B cell (primary cell): ENCODE measurements at regions not wholly inside any gene's neighbourhood (a gene's known extent, or its start where the extent isn't known, plus 50 kb on each side); places are given as distances from the start of the nearest gene placed in this dataset.

ENCODE experiments used
- ATAC-seq: fragments of 200-7000 bp; cut with Tn5 transposase; one replicate; pipeline ENCODE4 v1.10.0; 2021; ENCODE audit warnings: low read depth, mild to moderate bottlenecking, moderate number of reproducible peaks, moderate library complexity
- CTCF ChIA-PET: fragments of 350-600 bp; sonication (Branson Sonifier 250); formaldehyde crosslinking; loops from one replicate; lab custom pipeline; 2021; ENCODE audit warnings: antibody characterized with exemption, inconsistent platforms; lab: Charles Lee
- POLR2A ChIA-PET: fragments of 350-600 bp; sonication (Branson Sonifier 250); formaldehyde crosslinking; loops from one replicate; lab custom pipeline; 2021; ENCODE audit warnings: antibody characterized with exemption; lab: Charles Lee
- DNase-seq: peaks from one replicate; pipeline ENCODE4 v3.0.0; 2013
- H2AFZ ChIP-seq: 2 replicates; pipeline ENCODE4 v1.6.1; 2012; ENCODE audit warnings: mild to moderate bottlenecking, low read depth, low read length; ENCODE audit not compliant: insufficient read depth, poor library complexity, severe bottlenecking
- H3K27ac ChIP-seq, 2 donors: 1 replicate in 1 of 2; 2 replicates in 1 of 2; pipeline ENCODE4 v1.5.1; 2012 to 2013; ENCODE audit warnings: low read length in 2 of 2, mild to moderate bottlenecking in 2 of 2, moderate library complexity in 1 of 2
- H3K27me3 ChIP-seq, 4 experiments: fragments of 200-600 bp in 1 of 4; sonication (generic) in 1 of 4; replicated peaks in 1 of 4; 1 replicate in 2 of 4; 2 replicates in 2 of 4; pipeline versions ENCODE4 v1.6.1 to v1.7.0; 2013 to 2016; ENCODE audit warnings: low read length in 3 of 4, mild to moderate bottlenecking in 2 of 4, mixed read lengths in 1 of 4, moderate library complexity in 1 of 4; ENCODE audit not compliant: insufficient read depth in 4 of 4, control insufficient read depth in 3 of 4; ENCODE audit errors: control extremely low read depth in 1 of 4
- H3K36me3 ChIP-seq, 2 experiments: replicated peaks in 1 of 2; 1 replicate in 1 of 2; 2 replicates in 1 of 2; pipeline versions ENCODE4 v1.6.1 to v1.7.1; 2013; ENCODE audit warnings: low read length in 1 of 2; ENCODE audit not compliant: insufficient read depth in 2 of 2, control insufficient read depth in 1 of 2; ENCODE audit errors: control extremely low read depth in 1 of 2, extremely low read depth in 1 of 2
- H3K4me1 ChIP-seq, 2 donors: fragments of 200-600 bp in 1 of 2; sonication (generic) in 1 of 2; 1 replicate in 1 of 2; 2 replicates in 1 of 2; pipeline versions ENCODE4 v1.5.1 to v1.6.1; 2013 to 2017; ENCODE audit warnings: low read length in 2 of 2; ENCODE audit not compliant: control insufficient read depth in 2 of 2, insufficient read depth in 2 of 2
- H3K4me2 ChIP-seq: replicated peaks from 2 replicates; pipeline ENCODE3; 2012; ENCODE audit warnings: mild to moderate bottlenecking, low read depth, low read length; ENCODE audit not compliant: poor library complexity, severe bottlenecking
- H3K4me3 ChIP-seq, 5 experiments: fragments of 200-600 bp in 1 of 5; sonication (generic) in 1 of 5; 1 replicate in 3 of 5; 2 replicates in 2 of 5; pipeline versions ENCODE4 v1.5.1 to v1.7.0; 2011 to 2016; ENCODE audit warnings: low read length in 4 of 5, mild to moderate bottlenecking in 4 of 5, low read depth in 2 of 5, control low read depth in 1 of 5, moderate library complexity in 1 of 5; ENCODE audit not compliant: insufficient read depth in 1 of 5; ENCODE audit errors: control extremely low read depth in 1 of 5, extremely low read depth in 1 of 5
- H3K79me2 ChIP-seq: fragments of 200-600 bp; sonication (generic); one replicate; pipeline ENCODE4 v1.6.0; 2016; ENCODE audit warnings: low read length; ENCODE audit not compliant: control insufficient read depth, insufficient read depth
- H3K9ac ChIP-seq: fragments of 200-600 bp; sonication (generic); 2 replicates; pipeline ENCODE4 v1.6.1; 2017; ENCODE audit warnings: mild to moderate bottlenecking, low read length, moderate library complexity
- H3K9me3 ChIP-seq, 3 donors: one replicate each; pipeline versions ENCODE4 v1.6.1 to v1.7.1; 2013; ENCODE audit warnings: low read length in 2 of 3; ENCODE audit not compliant: control insufficient read depth in 2 of 3, insufficient read depth in 1 of 3; ENCODE audit errors: control extremely low read depth in 1 of 3
- H4K20me1 ChIP-seq: 2 replicates; pipeline ENCODE4 v1.6.0; 2012; ENCODE audit warnings: mild to moderate bottlenecking, low read length; ENCODE audit not compliant: insufficient read depth, control insufficient read depth, poor library complexity, severe bottlenecking
- H3K27ac Mint-ChIP-seq: one replicate; pipeline ENCODE4 v1.8.0; 2021; ENCODE audit warnings: mixed read lengths
- H3K27me3 Mint-ChIP-seq: one replicate; pipeline ENCODE4 v1.8.0; 2021; ENCODE audit warnings: mixed read lengths
- H3K4me1 Mint-ChIP-seq: one replicate; pipeline ENCODE4 v1.8.0; 2021; ENCODE audit warnings: mixed read lengths
- H3K4me3 Mint-ChIP-seq: one replicate; pipeline ENCODE4 v1.8.0; 2021; ENCODE audit warnings: mixed read lengths
- H3K9me3 Mint-ChIP-seq: one replicate; pipeline ENCODE4 v1.8.0; 2022; ENCODE audit warnings: mixed read lengths; ENCODE audit not compliant: insufficient read depth
- EZH2 ChIP-seq: IDR thresholded peaks from 2 replicates; pipeline ENCODE4 v1.6.1; 2012; ENCODE audit warnings: borderline replicate concordance, low read depth, mild to moderate bottlenecking, moderate library complexity, low read length; ENCODE audit not compliant: insufficient read depth, poor library complexity, severe bottlenecking
- WGBS: methylation state at CpG from one replicate; pipeline ENCODE4 v1.1.5; 2013; ENCODE audit warnings: missing lambda C conversion rate; ENCODE audit not compliant: insufficient coverage; 5-methylcytosine and 5-hydroxymethylcytosine counted together
- intact Hi-C: fragments of 100-400 bp; cut with micrococcal nuclease; formaldehyde crosslinking; loops from one replicate; pipeline ENCODE4 v1.10.0; 2022
- TF ChIP-seq, protein P1 (sequence below): fragments of 200-600 bp; IDR thresholded peaks from one replicate; pipeline ENCODE4 v1.8.0; 2022; ENCODE audit warnings: antibody characterized with exemption, mild to moderate bottlenecking

DNA sequence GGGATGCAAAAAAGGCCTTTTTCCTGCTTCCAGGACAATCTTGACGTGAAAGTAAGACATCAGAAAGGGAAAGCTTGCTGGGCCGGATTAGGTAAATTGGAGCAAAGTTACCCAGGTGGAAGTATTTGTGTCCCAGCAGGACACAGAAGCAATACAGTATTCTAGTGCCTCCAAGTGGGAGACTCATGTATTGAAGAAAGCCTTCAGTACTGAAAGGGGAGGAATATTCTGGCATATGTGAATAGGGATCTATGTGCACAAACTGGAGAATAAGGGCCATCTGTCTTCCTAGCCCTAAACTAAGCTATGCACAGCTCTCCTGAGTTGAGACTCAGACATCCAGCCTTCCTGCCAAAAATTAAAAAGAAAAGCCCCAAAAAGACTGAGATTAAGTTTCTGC, 327.3 kb upstream of the CDH8 start:
- ATAC-seq, result no peak

DNA sequence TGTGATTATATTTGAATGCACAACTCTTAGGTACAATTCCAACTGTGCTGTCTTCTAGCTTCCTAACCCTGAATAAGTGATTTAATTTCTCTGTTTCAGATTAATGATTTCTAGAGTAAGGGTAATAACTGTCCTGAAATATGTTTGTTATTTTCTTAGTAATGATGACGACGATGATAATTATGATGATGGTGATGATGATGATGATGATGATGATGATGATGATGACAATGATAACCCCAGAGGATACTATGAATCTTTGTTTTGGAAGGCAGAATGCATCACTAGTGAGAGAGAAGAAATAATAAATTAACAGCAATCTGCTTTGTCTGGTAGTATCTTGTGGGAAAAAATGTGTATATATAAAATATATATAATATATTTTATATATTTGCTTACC, 317.1 kb upstream of the CDH8 start:
- Histone ChIP-seq H4K20me1 (no peaks in the 10 kb centered on the region), H3K4me1 (no peaks in the 10 kb centered on the region), H3K4me3 (no peak overlapping the region), H2AFZ (no peak overlapping the region), H3K27ac (no peak overlapping the region), H3K27me3 (no peaks in the 10 kb centered on the region), H3K9ac (no peak overlapping the region), H3K4me2 (no peak overlapping the region), H3K79me2 (no peaks in the 10 kb centered on the region), H3K9me3 (peaks cover 0 to 4% (median 0%) of the 10 kb centered on the region in 3 donors), H3K36me3 (no peaks in the 10 kb centered on the region)
- H3K27me3 Mint-ChIP-seq, result no peaks in the 10 kb centered on the region
- ChIA-PET CTCF (no interaction called here), POLR2A (no interaction called here)
- H3K4me1 Mint-ChIP-seq, result no peaks in the 10 kb centered on the region
- no peak overlapping the region for H3K4me3 Mint-ChIP-seq
- WGBS, result 100% methylated on average over 2 of the region's 2 CpGs
- DNase-seq (no peak), ATAC-seq (no peak)
- peaks cover 7% of the 10 kb centered on the region for H3K9me3 Mint-ChIP-seq
- no peak overlapping the region for H3K27ac Mint-ChIP-seq
- no peak for TF ChIP-seq EZH2
- TF ChIP-seq, protein P1, sequence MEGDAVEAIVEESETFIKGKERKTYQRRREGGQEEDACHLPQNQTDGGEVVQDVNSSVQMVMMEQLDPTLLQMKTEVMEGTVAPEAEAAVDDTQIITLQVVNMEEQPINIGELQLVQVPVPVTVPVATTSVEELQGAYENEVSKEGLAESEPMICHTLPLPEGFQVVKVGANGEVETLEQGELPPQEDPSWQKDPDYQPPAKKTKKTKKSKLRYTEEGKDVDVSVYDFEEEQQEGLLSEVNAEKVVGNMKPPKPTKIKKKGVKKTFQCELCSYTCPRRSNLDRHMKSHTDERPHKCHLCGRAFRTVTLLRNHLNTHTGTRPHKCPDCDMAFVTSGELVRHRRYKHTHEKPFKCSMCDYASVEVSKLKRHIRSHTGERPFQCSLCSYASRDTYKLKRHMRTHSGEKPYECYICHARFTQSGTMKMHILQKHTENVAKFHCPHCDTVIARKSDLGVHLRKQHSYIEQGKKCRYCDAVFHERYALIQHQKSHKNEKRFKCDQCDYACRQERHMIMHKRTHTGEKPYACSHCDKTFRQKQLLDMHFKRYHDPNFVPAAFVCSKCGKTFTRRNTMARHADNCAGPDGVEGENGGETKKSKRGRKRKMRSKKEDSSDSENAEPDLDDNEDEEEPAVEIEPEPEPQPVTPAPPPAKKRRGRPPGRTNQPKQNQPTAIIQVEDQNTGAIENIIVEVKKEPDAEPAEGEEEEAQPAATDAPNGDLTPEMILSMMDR, result no peak
- intact Hi-C loops, result no loop called here

More for the DNA sequence above, 327.3 kb upstream of the CDH8 start:
- H3K4me3 ChIP-seq, result no peak overlapping the region
- H3K79me2 ChIP-seq, result no peaks in the 10 kb centered on the region
- DNase-seq, result no peak
- intact Hi-C loops, result no loop called here
- Mint-ChIP-seq H3K4me3 (no peak overlapping the region), H3K4me1 (no peaks in the 10 kb centered on the region), H3K27me3 (no peaks in the 10 kb centered on the region), H3K9me3 (no peaks in the 10 kb centered on the region), H3K27ac (no peak overlapping the region)
- ChIA-PET POLR2A (no interaction called here), CTCF (no interaction called here)
- no peaks in the 10 kb centered on the region for H3K4me1 ChIP-seq
- 66% methylated on average over 2 of the region's 2 CpGs for WGBS
- no peaks in the 10 kb centered on the region for H3K27me3 ChIP-seq
- TF ChIP-seq, protein P1, result no peak
- TF ChIP-seq EZH2, result no peak
- H3K36me3 ChIP-seq, result no peaks in the 10 kb centered on the region
- no peak overlapping the region for H3K4me2 ChIP-seq
- no peaks in the 10 kb centered on the region for H4K20me1 ChIP-seq
- no peak overlapping the region for H3K9ac ChIP-seq
- H3K27ac ChIP-seq, result no peak overlapping the region
- no peaks in the 10 kb centered on the region for H3K9me3 ChIP-seq
- H2AFZ ChIP-seq, result no peak overlapping the region
